IPS DF 6.9 (cell line): ENCODE measurements at regions not wholly inside any gene's neighbourhood (a gene's known extent, or its start where the extent isn't known, plus 50 kb on each side); places are given as distances from the start of the nearest gene placed in this dataset.
"Not testable (repeated sequence)": the region's sequence is repeated elsewhere in the genome, so short reads cannot be mapped to it uniquely, and the experiment has no call there.

Experiments
- DNase-seq: peaks from one replicate; pipeline ENCODE4 v3.0.0-alpha.2; 2013; ENCODE audit warnings: low read depth, low spot score
- H3K27ac ChIP-seq: one replicate; pipeline ENCODE4 v1.5.1; 2013; ENCODE audit warnings: low read length, control low read depth
- H3K27me3 ChIP-seq: 2 replicates; pipeline ENCODE4 v1.6.1; 2013; ENCODE audit warnings: mild to moderate bottlenecking, low read length; ENCODE audit not compliant: control insufficient read depth, insufficient read depth
- H3K36me3 ChIP-seq: 2 replicates; pipeline ENCODE4 v1.6.1; 2013; ENCODE audit warnings: low read length; ENCODE audit not compliant: control insufficient read depth, insufficient read depth
- H3K4me1 ChIP-seq: 2 replicates; pipeline ENCODE4 v1.6.1; 2013; ENCODE audit warnings: low read length; ENCODE audit not compliant: control insufficient read depth, insufficient read depth
- H3K4me3 ChIP-seq: 2 replicates; pipeline ENCODE4 v1.5.1; 2013; ENCODE audit warnings: mild to moderate bottlenecking, low read length
- H3K9me3 ChIP-seq: 2 replicates; pipeline ENCODE4 v1.6.1; 2013; ENCODE audit warnings: low read length, inconsistent platforms; ENCODE audit not compliant: control insufficient read depth, insufficient read depth
- WGBS: extraction: QIAGEN DNeasy Blood & Tissue Kit; methylation state at CpG from one replicate; pipeline ENCODE4 v1.1.7; 2013; ENCODE audit warnings: mixed read lengths, missing lambda C conversion rate; ENCODE audit not compliant: insufficient read length, insufficient coverage; 5-methylcytosine and 5-hydroxymethylcytosine counted together

GRCh38 chr10:33841678-33842077, 507.2 kb upstream of the NRP1 start:
- Histone ChIP-seq H3K36me3 (no peaks in the 10 kb centered on the region), H3K4me3 (no peak overlapping the region), H3K9me3 (no peaks in the 10 kb centered on the region; the same call in 1 of the 2 replicates), H3K27ac (no peak overlapping the region), H3K27me3 (no peaks in the 10 kb centered on the region), H3K4me1 (no peaks in the 10 kb centered on the region)
- no CpG with 5 or more reads among the region's 2 CpGs for WGBS
- DNase-seq = no peak

GRCh38 chr10:33838731-33839130, 504.3 kb upstream of the NRP1 start:
- no peak overlapping the region for H3K27ac ChIP-seq
- no peaks in the 10 kb centered on the region; the same call in 1 of the 2 replicates for H3K9me3 ChIP-seq
- no peaks in the 10 kb centered on the region for H3K36me3 ChIP-seq
- H3K27me3 ChIP-seq = no peaks in the 10 kb centered on the region
- WGBS = no CpG with 5 or more reads among the region's 3 CpGs
- no peak for DNase-seq
- H3K4me1 ChIP-seq = no peaks in the 10 kb centered on the region; the same call in 1 of the 2 replicates
- H3K4me3 ChIP-seq = no peak overlapping the region

- H3K4me3 ChIP-seq = no peak overlapping the region
- no peaks in the 10 kb centered on the region; the same call in 1 of the 2 replicates for H3K4me1 ChIP-seq
- no peak for DNase-seq
- WGBS = no CpG with 5 or more reads among the region's 6 CpGs
- H3K36me3 ChIP-seq = no peaks in the 10 kb centered on the region
- no peaks in the 10 kb centered on the region for H3K27me3 ChIP-seq
- no peaks in the 10 kb centered on the region; the same call in 1 of the 2 replicates for H3K9me3 ChIP-seq
- H3K27ac ChIP-seq = no peak overlapping the region
These were observed 503.3 kb upstream of the NRP1 start for GRCh38 chr10:33837736-33838135.

GRCh38 chr10:33835556-33835955, 501.1 kb upstream of the NRP1 start:
- Histone ChIP-seq H3K4me3 (no peak overlapping the region), H3K27me3 (no peaks in the 10 kb centered on the region), H3K9me3 (no peaks in the 10 kb centered on the region), H3K36me3 (no peaks in the 10 kb centered on the region), H3K27ac (no peak overlapping the region), H3K4me1 (no peaks in the 10 kb centered on the region; the same call in 1 of the 2 replicates)
- DNase-seq = no peak
- no CpG with 5 or more reads among the region's 1 CpG for WGBS

GRCh38 chr10:33833566-33833965, 499.1 kb upstream of the NRP1 start:
- no peaks in the 10 kb centered on the region; the same call in 1 of the 2 replicates for H3K4me1 ChIP-seq
- DNase-seq = no peak
- no peaks in the 10 kb centered on the region for H3K27me3 ChIP-seq
- no peaks in the 10 kb centered on the region for H3K9me3 ChIP-seq
- no peak overlapping the region for H3K27ac ChIP-seq
- H3K36me3 ChIP-seq = no peaks in the 10 kb centered on the region
- no CpG with 5 or more reads among the region's 5 CpGs for WGBS
- no peak overlapping the region for H3K4me3 ChIP-seq

GRCh38 chr10:33832124-33832787, 497.8 kb upstream of the NRP1 start:
- H3K27me3 ChIP-seq = no peaks in the 10 kb centered on the region
- H3K9me3 ChIP-seq = no peaks in the 10 kb centered on the region
- WGBS = no CpG with 5 or more reads among the region's 4 CpGs
- no peak overlapping the region for H3K27ac ChIP-seq
- H3K4me3 ChIP-seq = no peak overlapping the region
- DNase-seq = no peak
- no peaks in the 10 kb centered on the region for H3K36me3 ChIP-seq
- no peaks in the 10 kb centered on the region; the same call in 1 of the 2 replicates for H3K4me1 ChIP-seq

- Histone ChIP-seq H3K27ac (no peak overlapping the region), H3K27me3 (no peaks in the 10 kb centered on the region), H3K4me1 (no peaks in the 10 kb centered on the region; the same call in 1 of the 2 replicates), H3K36me3 (no peaks in the 10 kb centered on the region), H3K9me3 (no peaks in the 10 kb centered on the region), H3K4me3 (no peak overlapping the region)
- no CpG with 5 or more reads among the region's 2 CpGs for WGBS
- no peak for DNase-seq
These were observed 497.1 kb upstream of the NRP1 start for GRCh38 chr10:33831591-33831990.

GRCh38 chr10:33829899-33830298, 495.4 kb upstream of the NRP1 start:
- not testable (repeated sequence) for H3K27me3 ChIP-seq, H3K9me3 ChIP-seq, H3K36me3 ChIP-seq, H3K4me1 ChIP-seq, H3K27ac ChIP-seq, H3K4me3 ChIP-seq, DNase-seq
- no CpG with 5 or more reads among the region's 3 CpGs for WGBS

- no peaks in the 10 kb centered on the region for H3K4me1 ChIP-seq
- H3K36me3 ChIP-seq = no peaks in the 10 kb centered on the region
- no peak overlapping the region for H3K4me3 ChIP-seq
- no peak for DNase-seq
- no peak overlapping the region for H3K27ac ChIP-seq
- no CpG with 5 or more reads among the region's 4 CpGs for WGBS
- no peaks in the 10 kb centered on the region for H3K9me3 ChIP-seq
- no peaks in the 10 kb centered on the region for H3K27me3 ChIP-seq
These were observed 494.1 kb upstream of the NRP1 start for GRCh38 chr10:33828592-33828991.

- no peaks in the 10 kb centered on the region for H3K36me3 ChIP-seq
- no peaks in the 10 kb centered on the region for H3K27me3 ChIP-seq
- no peak overlapping the region for H3K27ac ChIP-seq
- H3K9me3 ChIP-seq = no peaks in the 10 kb centered on the region
- DNase-seq = no peak
- H3K4me3 ChIP-seq = no peak overlapping the region
- WGBS = no CpG with 5 or more reads among the region's 1 CpG
- no peaks in the 10 kb centered on the region for H3K4me1 ChIP-seq
These were observed 491.7 kb upstream of the NRP1 start for GRCh38 chr10:33826186-33826585.

- Histone ChIP-seq H3K4me3 (no peak overlapping the region), H3K36me3 (no peaks in the 10 kb centered on the region), H3K27me3 (no peaks in the 10 kb centered on the region), H3K27ac (no peak overlapping the region), H3K9me3 (no peaks in the 10 kb centered on the region), H3K4me1 (no peaks in the 10 kb centered on the region)
- no CpG with 5 or more reads among the region's 3 CpGs for WGBS
- DNase-seq = no peak
These were observed 488.3 kb upstream of the NRP1 start for GRCh38 chr10:33822774-33823173.
